T-cell (primary cell): ENCODE measurements at regions not wholly inside any gene's neighbourhood (a gene's known extent, or its start where the extent isn't known, plus 50 kb on each side); places are given as distances from the start of the nearest gene placed in this dataset.
A peak's percentile ranks its signal among the peaks of the same experiment; 100 is the strongest.

ENCODE experiments used
- ATAC-seq, 4 experiments: fragments of 200-7000 bp in 3 of 4; fragments of 150-1000 bp in 1 of 4; cut with Tn5 transposase; replicated peaks in 1 of 4; 1 replicate in 3 of 4; 2 replicates in 1 of 4; pipeline ENCODE4 v1.10.0; 2021; ENCODE audit warnings: moderate library complexity in 3 of 4, mild to moderate bottlenecking in 2 of 4, moderate number of reproducible peaks in 1 of 4
- CTCF ChIA-PET, 2 donors: fragments of 300-600 bp; sonication (Branson Sonifier 250); formaldehyde crosslinking; loops; one replicate each; lab custom pipeline; 2022; ENCODE audit warnings: antibody characterized with exemption in 2 of 2; lab: Charles Lee
- POLR2A ChIA-PET, 2 donors: fragments of 300-600 bp; sonication (Branson Sonifier 250); formaldehyde crosslinking; loops; one replicate each; lab custom pipeline; 2022; ENCODE audit warnings: antibody characterized with exemption in 2 of 2; lab: Charles Lee
- DNase-seq, 35 experiments: peaks; one replicate each; pipeline versions ENCODE4 v3.0.0 to v3.0.0-alpha.2; 2013 to 2023
- H3K27ac ChIP-seq: one replicate; pipeline ENCODE4 v1.5.1; 2013; ENCODE audit warnings: low read length
- H3K27me3 ChIP-seq, 2 experiments: replicated peaks in 1 of 2; 1 replicate in 1 of 2; 2 replicates in 1 of 2; pipeline versions ENCODE4 v1.6.1 to v1.7.0; 2013; ENCODE audit warnings: low read length in 1 of 2, mixed read lengths in 1 of 2; ENCODE audit not compliant: control insufficient read depth in 2 of 2, insufficient read depth in 2 of 2; ENCODE audit errors: extremely low read depth in 1 of 2
- H3K36me3 ChIP-seq, 2 donors: 1 replicate in 1 of 2; 2 replicates in 1 of 2; pipeline versions ENCODE4 v1.6.1 to v1.7.0; 2013; ENCODE audit warnings: low read length in 1 of 2; ENCODE audit not compliant: control insufficient read depth in 2 of 2, insufficient read depth in 1 of 2; ENCODE audit errors: extremely low read depth in 1 of 2
- H3K4me1 ChIP-seq, 2 experiments: 1 replicate in 1 of 2; 2 replicates in 1 of 2; pipeline versions ENCODE4 v1.6.1 to v1.7.0; 2013; ENCODE audit warnings: low read length in 2 of 2, mixed read lengths in 1 of 2; ENCODE audit not compliant: insufficient read depth in 2 of 2, control insufficient read depth in 1 of 2; ENCODE audit errors: extremely low read depth in 1 of 2
- H3K4me3 ChIP-seq, 2 donors: 1 replicate in 1 of 2; 2 replicates in 1 of 2; pipeline versions ENCODE4 v1.5.1 to v1.7.0; 2013; ENCODE audit warnings: mild to moderate bottlenecking in 2 of 2, low read length in 1 of 2, moderate library complexity in 1 of 2; ENCODE audit not compliant: control insufficient read depth in 1 of 2; ENCODE audit errors: extremely low read depth in 1 of 2
- H3K9me3 ChIP-seq: 2 replicates; pipeline ENCODE4 v1.7.0; 2013
- H3K27ac Mint-ChIP-seq, 2 donors: one replicate each; pipeline ENCODE4 v1.8.0; 2020 to 2021; ENCODE audit warnings: mild to moderate bottlenecking in 2 of 2, mixed read lengths in 2 of 2
- H3K27me3 Mint-ChIP-seq, 2 donors: one replicate each; pipeline ENCODE4 v1.8.0; 2021 to 2022; ENCODE audit warnings: mixed read lengths in 2 of 2
- H3K36me3 Mint-ChIP-seq: one replicate; pipeline ENCODE4 v1.8.0; 2021; ENCODE audit warnings: mixed read lengths
- H3K4me1 Mint-ChIP-seq, 3 donors: one replicate each; pipeline ENCODE4 v1.8.0; 2020 to 2022; ENCODE audit warnings: mixed read lengths in 3 of 3, mild to moderate bottlenecking in 1 of 3
- H3K4me3 Mint-ChIP-seq, 3 donors: one replicate each; pipeline ENCODE4 v1.8.0; 2020 to 2022; ENCODE audit warnings: mild to moderate bottlenecking in 3 of 3, mixed read lengths in 3 of 3, moderate library complexity in 3 of 3
- H3K9me3 Mint-ChIP-seq, 3 donors: one replicate each; pipeline ENCODE4 v1.8.0; 2020 to 2022; ENCODE audit warnings: mixed read lengths in 3 of 3
- WGBS: methylation state at CpG from one replicate; pipeline ENCODE4 v1.1.5; 2013; ENCODE audit warnings: missing lambda C conversion rate; ENCODE audit not compliant: insufficient coverage; 5-methylcytosine and 5-hydroxymethylcytosine counted together

DNA sequence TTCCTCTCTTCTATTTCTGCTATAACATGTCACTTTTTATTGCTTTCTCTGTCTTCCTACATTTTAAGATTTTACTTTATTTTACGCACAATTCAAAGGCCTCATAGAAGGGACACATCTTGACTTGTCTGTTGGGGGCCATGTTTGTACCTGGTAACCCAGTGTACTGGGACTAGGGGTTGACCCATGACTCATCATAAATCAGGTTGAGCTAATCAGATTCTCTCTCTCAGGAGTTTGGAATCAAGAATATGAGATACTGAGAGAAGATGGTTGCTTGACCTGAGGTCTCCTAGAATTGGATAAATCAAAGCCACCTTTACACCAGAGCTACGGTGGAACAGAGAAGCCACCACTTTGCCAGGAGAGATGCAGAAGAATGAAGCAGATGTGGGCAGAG is 153.0 kb downstream of the UXS1 start:
- Mint-ChIP-seq H3K36me3 (no peaks in the 10 kb centered on the region), H3K4me3 (no peak overlapping the region), H3K9me3 (no peaks in the 10 kb centered on the region), H3K27me3 (no peaks in the 10 kb centered on the region), H3K27ac (no peak overlapping the region), H3K4me1 (peaks cover 6 to 12% (median 10%) of the 10 kb centered on the region in 3 donors)
- ChIA-PET CTCF (no interaction called here), POLR2A (no interaction called here)
- ATAC-seq (no peak), DNase-seq (no peak)
- no peaks in the 10 kb centered on the region for H3K9me3 ChIP-seq
- H3K4me1 ChIP-seq = peaks cover 0 to 6% of the 10 kb centered on the region in 2 experiments
- no peak overlapping the region for H3K27ac ChIP-seq
- no peaks in the 10 kb centered on the region for H3K27me3 ChIP-seq
- H3K4me3 ChIP-seq = no peak overlapping the region
- WGBS = no CpG with 5 or more reads among the region's 2 CpGs
- no peaks in the 10 kb centered on the region for H3K36me3 ChIP-seq

DNA sequence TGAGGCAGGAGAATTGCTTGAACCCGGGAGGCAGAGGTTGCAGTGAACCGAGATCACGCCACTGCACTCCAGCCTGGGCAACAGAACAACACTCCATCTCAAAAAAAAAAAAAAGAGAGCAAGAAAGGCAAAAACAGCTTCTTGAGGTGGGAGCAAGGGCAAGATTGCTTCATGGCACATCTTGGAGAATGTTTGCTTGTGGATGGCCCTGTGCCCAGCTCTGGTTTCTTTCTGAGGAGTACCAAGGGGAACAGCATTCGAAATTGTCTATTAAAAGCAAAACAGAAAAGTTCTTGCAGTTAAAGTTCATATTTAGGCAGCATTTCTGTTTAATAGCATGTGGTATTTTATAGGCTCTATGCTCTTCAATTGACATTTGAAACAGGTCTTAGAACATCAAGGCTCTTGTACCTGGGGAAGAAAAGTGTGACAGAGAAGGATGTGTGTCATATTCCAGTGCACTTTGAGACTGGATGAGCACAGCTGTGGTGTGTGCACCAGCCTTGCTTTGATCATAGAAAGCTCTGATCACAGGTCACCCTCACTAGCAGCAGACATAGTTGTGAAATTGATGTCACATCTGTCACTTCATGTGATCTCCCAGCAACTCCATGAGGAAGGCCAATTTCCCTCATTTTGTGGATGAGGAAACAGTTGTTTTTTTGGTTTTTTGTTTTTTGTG is 154.3 kb downstream of the UXS1 start:
- Mint-ChIP-seq H3K4me1 (peaks cover 6 to 12% (median 10%) of the 10 kb centered on the region in 3 donors), H3K27ac (no peak overlapping the region), H3K4me3 (no peak overlapping the region), H3K9me3 (no peaks in the 10 kb centered on the region), H3K27me3 (no peaks in the 10 kb centered on the region), H3K36me3 (no peaks in the 10 kb centered on the region)
- ATAC-seq (no peak), DNase-seq (no peak)
- H3K27me3 ChIP-seq = no peaks in the 10 kb centered on the region
- peaks cover 0 to 6% of the 10 kb centered on the region in 2 experiments for H3K4me1 ChIP-seq
- H3K36me3 ChIP-seq = no peaks in the 10 kb centered on the region
- WGBS = no CpG with 5 or more reads among the region's 4 CpGs
- CTCF ChIA-PET = no interaction called here
- no peak overlapping the region for H3K27ac ChIP-seq
- H3K9me3 ChIP-seq = no peaks in the 10 kb centered on the region
- H3K4me3 ChIP-seq = no peak overlapping the region
- POLR2A ChIA-PET = no interaction called here

DNA sequence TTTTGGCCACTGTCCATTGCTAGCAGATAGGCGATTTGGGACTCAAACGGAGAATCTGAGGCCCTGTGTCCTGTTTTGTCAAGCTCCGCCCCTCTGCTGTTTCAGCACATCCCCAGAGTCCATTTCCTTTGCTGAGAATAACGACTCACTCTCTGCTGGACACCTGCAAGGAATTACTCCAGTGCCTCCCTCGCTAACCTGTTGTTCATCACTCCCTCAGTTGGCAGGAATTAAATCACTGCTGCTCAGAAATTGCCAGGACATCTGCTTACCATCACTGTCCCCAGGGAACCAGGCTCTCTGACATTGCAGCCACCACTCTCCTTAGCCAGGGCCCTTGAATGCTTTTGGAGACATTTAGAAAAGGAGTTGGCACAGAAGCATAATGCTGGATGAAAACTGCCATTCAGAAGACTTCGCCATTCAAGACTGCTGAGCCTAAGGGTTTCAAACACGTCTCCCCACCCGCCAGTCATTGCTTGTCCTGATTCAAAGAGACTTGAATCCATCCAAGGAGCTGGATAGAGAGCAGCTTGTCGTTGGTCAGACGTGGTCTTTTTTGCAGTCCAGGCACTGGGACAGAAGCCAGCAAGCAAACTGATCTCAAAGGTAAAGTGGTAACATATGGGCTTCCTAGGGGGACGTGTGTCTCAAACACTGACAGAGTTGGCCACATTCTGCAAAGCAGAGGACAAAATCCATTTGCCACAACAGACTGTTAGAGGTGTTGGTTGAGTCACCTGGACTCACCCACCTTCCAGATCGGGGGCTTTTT is 155.3 kb downstream of the UXS1 start:
- Mint-ChIP-seq H3K36me3 (no peaks in the 10 kb centered on the region), H3K27ac (peak overlapping the region in 1 of 2 donors; percentile 56), H3K27me3 (no peaks in the 10 kb centered on the region), H3K4me1 (peaks cover 6 to 10% (median 10%) of the 10 kb centered on the region in 3 donors), H3K4me3 (no peak overlapping the region), H3K9me3 (no peaks in the 10 kb centered on the region)
- no peaks in the 10 kb centered on the region for H3K36me3 ChIP-seq
- H3K4me1 ChIP-seq = peaks cover 0 to 6% of the 10 kb centered on the region in 2 experiments
- no peak overlapping the region for H3K4me3 ChIP-seq
- POLR2A ChIA-PET = no interaction called here
- DNase-seq (no peak), ATAC-seq (no peak)
- 85% methylated on average over 8 of the region's 12 CpGs for WGBS
- H3K9me3 ChIP-seq = no peaks in the 10 kb centered on the region
- CTCF ChIA-PET = no interaction called here
- H3K27me3 ChIP-seq = peaks cover 0 to 4% of the 10 kb centered on the region in 2 experiments
- no peak overlapping the region for H3K27ac ChIP-seq

DNA sequence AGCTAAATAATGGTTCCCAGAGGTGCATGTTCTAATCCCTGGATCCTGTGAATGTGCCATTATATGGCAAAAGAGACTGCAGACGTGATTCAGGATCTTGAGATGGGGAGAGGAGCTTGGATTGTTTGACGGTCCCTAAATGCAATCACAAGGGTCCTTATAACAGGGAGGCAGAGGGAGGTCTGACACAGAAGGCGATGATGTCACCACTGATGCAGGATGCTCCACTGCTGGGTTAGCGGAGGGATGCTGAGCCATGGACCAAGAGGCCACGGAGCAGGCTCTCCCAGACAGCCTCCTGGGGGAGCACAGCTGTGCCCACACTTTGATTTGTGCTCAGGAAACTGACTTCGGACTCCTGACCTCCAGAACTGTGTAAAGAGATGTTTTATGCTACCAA is 156.2 kb downstream of the UXS1 start:
- no peak overlapping the region for H3K4me3 ChIP-seq
- POLR2A ChIA-PET = no interaction called here
- DNase-seq (no peak), ATAC-seq (no peak)
- H3K27ac ChIP-seq = no peak overlapping the region
- no peaks in the 10 kb centered on the region for H3K36me3 Mint-ChIP-seq
- no peaks in the 10 kb centered on the region for H3K27me3 Mint-ChIP-seq
- no peaks in the 10 kb centered on the region for H3K36me3 ChIP-seq
- H3K27me3 ChIP-seq = peaks cover 0 to 4% of the 10 kb centered on the region in 2 experiments
- 84% methylated on average over 4 of the region's 6 CpGs for WGBS
- H3K4me1 ChIP-seq = peaks cover 0 to 6% of the 10 kb centered on the region in 2 experiments
- no peaks in the 10 kb centered on the region for H3K9me3 ChIP-seq
- H3K9me3 Mint-ChIP-seq = peaks cover 0 to 3% (median 0%) of the 10 kb centered on the region in 3 donors
- CTCF ChIA-PET = no interaction called here
- no peak overlapping the region for H3K27ac Mint-ChIP-seq
- no peak overlapping the region for H3K4me3 Mint-ChIP-seq
- peaks cover 6 to 10% (median 10%) of the 10 kb centered on the region in 3 donors for H3K4me1 Mint-ChIP-seq

DNA sequence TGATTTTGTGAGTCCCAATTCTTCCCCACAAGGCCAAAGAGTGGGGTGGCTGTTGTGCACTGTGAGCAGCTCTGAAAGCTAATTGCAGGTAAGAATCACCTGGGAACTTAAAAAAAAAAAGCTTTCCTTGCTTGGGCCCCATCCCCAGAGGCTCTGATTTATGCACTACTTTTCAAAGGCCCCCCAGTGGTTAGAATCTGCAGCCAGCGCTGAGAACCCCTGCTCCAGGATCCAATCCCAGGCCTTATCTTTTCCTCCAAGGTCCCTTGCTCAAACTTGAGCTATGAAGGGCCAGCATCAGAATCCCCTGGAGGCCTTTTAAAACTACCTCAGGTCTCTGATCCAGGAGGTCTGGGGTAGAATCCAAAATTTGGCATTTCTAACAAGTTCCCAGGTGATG is 156.8 kb downstream of the UXS1 start:
- CTCF ChIA-PET = no interaction called here
- no peaks in the 10 kb centered on the region for H3K36me3 ChIP-seq
- Mint-ChIP-seq H3K4me3 (no peak overlapping the region), H3K27ac (no peak overlapping the region), H3K9me3 (peaks cover 0 to 5% (median 0%) of the 10 kb centered on the region in 3 donors), H3K36me3 (no peaks in the 10 kb centered on the region), H3K4me1 (peaks cover 6 to 10% (median 10%) of the 10 kb centered on the region in 3 donors), H3K27me3 (no peaks in the 10 kb centered on the region)
- no peak overlapping the region for H3K27ac ChIP-seq
- ATAC-seq = no peak
- POLR2A ChIA-PET = interaction anchor here in 1 of 2 donors (0.6 kb wide), 1 partner anchor 180 kb away, joined by 5 read pairs; no protein-coding TSS in a partner anchor
- H3K9me3 ChIP-seq = no peaks in the 10 kb centered on the region
- no peak for DNase-seq
- peaks cover 0 to 6% of the 10 kb centered on the region in 2 experiments for H3K4me1 ChIP-seq
- WGBS = 100% methylated on average over 1 of the region's 1 CpG
- no peak overlapping the region for H3K4me3 ChIP-seq
- H3K27me3 ChIP-seq = peaks cover 0 to 4% of the 10 kb centered on the region in 2 experiments

DNA sequence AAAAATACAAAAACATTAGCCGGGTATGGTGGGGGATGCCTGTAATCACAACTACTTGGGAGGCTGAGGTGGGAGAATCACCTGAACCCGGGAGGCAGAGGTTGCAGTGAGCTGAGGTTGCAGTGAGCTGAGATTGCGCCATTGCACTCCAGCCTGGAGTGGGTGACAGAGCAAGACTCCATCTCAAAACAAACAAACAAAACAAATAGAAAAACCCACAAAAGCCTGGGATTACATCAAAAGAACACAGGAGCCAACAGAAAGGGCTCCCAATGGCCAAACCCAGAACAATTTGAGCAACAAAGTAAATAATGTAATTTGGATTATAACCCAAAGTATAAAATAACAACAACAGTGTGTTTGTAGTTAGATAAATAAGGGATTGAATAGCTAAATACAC is 159.8 kb downstream of the UXS1 start:
- H3K4me1 Mint-ChIP-seq = peaks cover 10 to 21% (median 12%) of the 10 kb centered on the region in 3 donors
- ChIA-PET CTCF (interaction anchor here in 1 of 2 donors (0.7 kb wide), 1 partner anchor 85 kb away, joined by 5 read pairs; no protein-coding TSS in a partner anchor), POLR2A (interaction anchor here in 1 of 2 donors (0.7 kb wide), 1 partner anchor 80 kb away, joined by 3 read pairs; no protein-coding TSS in a partner anchor)
- H3K9me3 Mint-ChIP-seq = peaks cover 0 to 5% (median 0%) of the 10 kb centered on the region in 3 donors
- H3K27me3 Mint-ChIP-seq = no peaks in the 10 kb centered on the region
- no peaks in the 10 kb centered on the region for H3K36me3 Mint-ChIP-seq
- no CpG with 5 or more reads among the region's 3 CpGs for WGBS
- no peak overlapping the region for H3K27ac ChIP-seq
- peaks cover 0 to 4% of the 10 kb centered on the region in 2 experiments for H3K27me3 ChIP-seq
- H3K27ac Mint-ChIP-seq = no peak overlapping the region
- no peak overlapping the region for H3K4me3 Mint-ChIP-seq
- DNase-seq (no peak), ATAC-seq (no peak)
- H3K36me3 ChIP-seq = no peaks in the 10 kb centered on the region
- no peak overlapping the region for H3K4me3 ChIP-seq
- peaks cover 0 to 6% of the 10 kb centered on the region in 2 experiments for H3K4me1 ChIP-seq
- no peaks in the 10 kb centered on the region for H3K9me3 ChIP-seq
